RWPE1 (cell line): ENCODE measurements at regions not wholly inside any gene's neighbourhood (a gene's known extent, or its start where the extent isn't known, plus 50 kb on each side); places are given as distances from the start of the nearest gene placed in this dataset.

ENCODE experiments used
- CTCF ChIA-PET: fragments of 350-600 bp; sonication (Branson Sonifier 250); formaldehyde crosslinking; extraction: SDS; loops from one replicate; lab custom pipeline; 2021; lab: Yijun Ruan, JAX
- POLR2A ChIA-PET: fragments of 400-600 bp; formaldehyde crosslinking; extraction: SDS; loops from one replicate; lab custom pipeline; 2020; ENCODE audit warnings: antibody characterized with exemption; ENCODE audit not compliant: low non-redundant PET; lab: Yijun Ruan, JAX
- DNase-seq: peaks from one replicate; pipeline ENCODE4 v3.0.0; 2012; ENCODE audit warnings: low spot score
- H3K27ac ChIP-seq: fragments of 450-650 bp; 2 replicates; pipeline ENCODE4 v1.5.1; 2017
- TF ChIP-seq, protein P1 (sequence below): fragments of 450-650 bp; conservative IDR thresholded peaks from 2 replicates; pipeline ENCODE4 v1.5.1; 2017; ENCODE audit warnings: low read depth, mild to moderate bottlenecking

DNA sequence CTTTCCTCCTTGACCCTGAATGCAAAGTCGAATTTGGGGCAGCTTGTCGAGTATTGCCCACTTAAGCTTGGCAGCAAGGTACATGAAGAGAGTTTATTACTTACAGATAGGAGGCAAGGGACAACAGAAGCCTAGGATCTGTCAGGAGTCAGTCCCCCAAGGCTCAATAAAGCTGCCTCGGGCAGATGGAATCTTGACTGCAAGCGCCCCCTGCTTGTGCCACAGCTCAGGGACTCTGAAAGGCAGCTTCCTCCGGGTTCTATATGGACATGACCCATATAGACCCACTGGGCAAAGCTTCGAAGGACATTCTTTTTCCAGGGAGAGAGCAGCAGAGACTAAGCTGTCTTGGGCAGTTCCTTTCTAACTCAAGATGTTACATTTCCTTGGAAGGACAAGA, 971.5 kb downstream of the EFNA5 start:
- no peak overlapping the region for H3K27ac ChIP-seq
- ChIA-PET POLR2A (no interaction called here), CTCF (no interaction called here)
- TF ChIP-seq, protein P1, sequence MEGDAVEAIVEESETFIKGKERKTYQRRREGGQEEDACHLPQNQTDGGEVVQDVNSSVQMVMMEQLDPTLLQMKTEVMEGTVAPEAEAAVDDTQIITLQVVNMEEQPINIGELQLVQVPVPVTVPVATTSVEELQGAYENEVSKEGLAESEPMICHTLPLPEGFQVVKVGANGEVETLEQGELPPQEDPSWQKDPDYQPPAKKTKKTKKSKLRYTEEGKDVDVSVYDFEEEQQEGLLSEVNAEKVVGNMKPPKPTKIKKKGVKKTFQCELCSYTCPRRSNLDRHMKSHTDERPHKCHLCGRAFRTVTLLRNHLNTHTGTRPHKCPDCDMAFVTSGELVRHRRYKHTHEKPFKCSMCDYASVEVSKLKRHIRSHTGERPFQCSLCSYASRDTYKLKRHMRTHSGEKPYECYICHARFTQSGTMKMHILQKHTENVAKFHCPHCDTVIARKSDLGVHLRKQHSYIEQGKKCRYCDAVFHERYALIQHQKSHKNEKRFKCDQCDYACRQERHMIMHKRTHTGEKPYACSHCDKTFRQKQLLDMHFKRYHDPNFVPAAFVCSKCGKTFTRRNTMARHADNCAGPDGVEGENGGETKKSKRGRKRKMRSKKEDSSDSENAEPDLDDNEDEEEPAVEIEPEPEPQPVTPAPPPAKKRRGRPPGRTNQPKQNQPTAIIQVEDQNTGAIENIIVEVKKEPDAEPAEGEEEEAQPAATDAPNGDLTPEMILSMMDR = no peak
- no peak for DNase-seq

GRCh38 chr5:106698169-106698568, 972.6 kb downstream of the EFNA5 start:
- TF ChIP-seq, protein P1 = no peak
- H3K27ac ChIP-seq = no peak overlapping the region
- POLR2A ChIA-PET = no interaction called here
- CTCF ChIA-PET = no interaction called here
- no peak for DNase-seq

- no peak for DNase-seq
- POLR2A ChIA-PET = no interaction called here
- no peak overlapping the region for H3K27ac ChIP-seq
- TF ChIP-seq, protein P1 = no peak
- CTCF ChIA-PET = no interaction called here
These were observed 979.0 kb downstream of the EFNA5 start for GRCh38 chr5:106691701-106692100.

DNA sequence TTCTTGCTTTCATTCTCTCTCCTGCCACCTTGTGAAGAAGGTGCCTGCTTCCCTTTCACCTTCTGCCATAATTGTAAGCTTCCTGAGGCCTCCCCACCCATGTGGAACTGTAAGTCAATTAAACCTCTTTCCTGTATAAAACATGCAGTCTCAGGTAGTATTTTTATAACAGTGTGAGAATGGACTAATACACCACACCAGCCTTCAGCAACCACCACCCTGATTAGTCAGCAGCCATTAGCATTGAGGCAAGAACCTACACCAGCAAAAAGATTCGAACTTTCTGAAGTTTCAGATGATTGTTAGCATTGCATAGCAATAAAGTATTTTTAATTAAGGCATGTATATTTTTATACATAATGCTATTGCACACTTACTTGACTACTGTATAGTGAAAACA, 980.2 kb downstream of the EFNA5 start:
- no peak for DNase-seq
- H3K27ac ChIP-seq = no peak overlapping the region
- TF ChIP-seq, protein P1 = no peak
- ChIA-PET CTCF (interaction anchor here (0.6 kb wide), 1 partner anchor 55 kb away, joined by 3 read pairs; no protein-coding TSS in a partner anchor), POLR2A (no interaction called here)

- TF ChIP-seq, protein P1 = no peak
- ChIA-PET POLR2A (no interaction called here), CTCF (no interaction called here)
- H3K27ac ChIP-seq = no peak overlapping the region
- no peak for DNase-seq
These were observed 990.4 kb downstream of the EFNA5 start for GRCh38 chr5:106680330-106680729.

DNA sequence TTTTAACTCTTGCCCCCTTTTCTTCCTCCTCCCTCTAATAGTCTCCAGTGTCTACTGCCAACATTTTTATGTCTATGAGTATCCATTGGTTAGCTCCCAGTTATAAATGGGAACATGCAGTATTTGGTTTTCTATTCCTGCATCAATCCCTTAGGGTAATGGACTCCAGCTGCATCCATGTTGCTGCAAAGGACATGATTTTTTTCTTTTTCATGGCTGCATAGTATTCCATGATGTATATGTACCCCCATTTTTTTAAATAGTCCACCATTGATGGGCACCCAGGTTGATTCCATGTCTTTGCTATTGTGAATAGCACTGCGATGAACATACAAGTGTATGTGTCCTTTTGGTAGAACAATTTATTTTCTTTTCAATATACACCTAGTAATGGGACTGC, 993.7 kb downstream of the EFNA5 start:
- POLR2A ChIA-PET = no interaction called here

More for the DNA sequence above, 993.7 kb downstream of the EFNA5 start:
- TF ChIP-seq, protein P1 = no peak
- CTCF ChIA-PET = no interaction called here
- no peak for DNase-seq
- H3K27ac ChIP-seq = no peak overlapping the region
